ENCODE measurements at regions not wholly inside any gene's neighbourhood (a gene's known extent, or its start where the extent isn't known, plus 50 kb on each side); places are given as distances from the start of the nearest gene placed in this dataset.
"Not testable (repeated sequence)": the region's sequence is repeated elsewhere in the genome, so short reads cannot be mapped to it uniquely, and the experiment has no call there.

- no peak for ATAC-seq
- POLR2A ChIA-PET: no interaction called here
- CTCF ChIA-PET: no interaction called here
- no peaks in the 10 kb centered on the region for H3K27me3 Mint-ChIP-seq (ENCODE audit: low read depth)
- no peak overlapping the region for H3K4me3 Mint-ChIP-seq
- H3K9me3 Mint-ChIP-seq (ENCODE audit: insufficient read depth): no peaks in the 10 kb centered on the region
- H3K36me3 Mint-ChIP-seq (ENCODE audit: low read depth): no peaks in the 10 kb centered on the region
- H3K4me1 Mint-ChIP-seq (ENCODE audit: low read depth): no peaks in the 10 kb centered on the region
- no peak for DNase-seq
- no peak overlapping the region for H3K27ac Mint-ChIP-seq
Observed at GRCh38 chr2:221895366-221896121, 323.4 kb upstream of the EPHA4 start.

- no peak overlapping the region for H3K27ac Mint-ChIP-seq
- ChIA-PET POLR2A (no interaction called here), CTCF (no interaction called here)
- no peaks in the 10 kb centered on the region for H3K27me3 Mint-ChIP-seq (ENCODE audit: low read depth)
- H3K36me3 Mint-ChIP-seq (ENCODE audit: low read depth): no peaks in the 10 kb centered on the region
- H3K4me1 Mint-ChIP-seq (ENCODE audit: low read depth): no peaks in the 10 kb centered on the region
- DNase-seq: no peak
- H3K4me3 Mint-ChIP-seq: no peak overlapping the region
- H3K9me3 Mint-ChIP-seq (ENCODE audit: insufficient read depth): no peaks in the 10 kb centered on the region
- no peak for ATAC-seq
Observed at GRCh38 chr2:221893501-221893900, 321.4 kb upstream of the EPHA4 start.

- H3K4me3 Mint-ChIP-seq; CTCF ChIA-PET; ATAC-seq; POLR2A ChIA-PET; H3K27ac Mint-ChIP-seq; H3K36me3 Mint-ChIP-seq (ENCODE audit: low read depth); DNase-seq; H3K9me3 Mint-ChIP-seq (ENCODE audit: insufficient read depth); H3K27me3 Mint-ChIP-seq (ENCODE audit: low read depth); H3K4me1 Mint-ChIP-seq (ENCODE audit: low read depth): not testable (repeated sequence)
Observed at GRCh38 chr2:221892006-221892405, 319.9 kb upstream of the EPHA4 start.

- H3K36me3 Mint-ChIP-seq (ENCODE audit: low read depth): no peaks in the 10 kb centered on the region
Observed at GRCh38 chr2:221883976-221884375, 311.9 kb upstream of the EPHA4 start.

GRCh38 chr2:221876016-221876415 lies 303.9 kb upstream of the EPHA4 start:
- no peak for DNase-seq

More at GRCh38 chr2:221883976-221884375, 311.9 kb upstream of the EPHA4 start:
- Mint-ChIP-seq H3K4me1 (ENCODE audit: low read depth) (no peaks in the 10 kb centered on the region), H3K9me3 (ENCODE audit: insufficient read depth) (no peaks in the 10 kb centered on the region), H3K27me3 (ENCODE audit: low read depth) (no peaks in the 10 kb centered on the region), H3K27ac (no peak overlapping the region), H3K4me3 (no peak overlapping the region)
- ChIA-PET POLR2A (no interaction called here), CTCF (no interaction called here)
- DNase-seq: no peak
- no peak for ATAC-seq

GRCh38 chr2:221874444-221874843 lies 302.3 kb upstream of the EPHA4 start:
- DNase-seq (no peak), ATAC-seq (no peak)
- POLR2A ChIA-PET: no interaction called here
- Mint-ChIP-seq H3K27me3 (ENCODE audit: low read depth) (no peaks in the 10 kb centered on the region), H3K4me1 (ENCODE audit: low read depth) (no peaks in the 10 kb centered on the region), H3K36me3 (ENCODE audit: low read depth) (no peaks in the 10 kb centered on the region), H3K4me3 (no peak overlapping the region), H3K9me3 (ENCODE audit: insufficient read depth) (peaks cover 1% of the 10 kb centered on the region), H3K27ac (no peak overlapping the region)
- CTCF ChIA-PET: no interaction called here

More at GRCh38 chr2:221876016-221876415, 303.9 kb upstream of the EPHA4 start:
- Mint-ChIP-seq H3K27me3 (ENCODE audit: low read depth) (no peaks in the 10 kb centered on the region), H3K9me3 (ENCODE audit: insufficient read depth) (no peaks in the 10 kb centered on the region), H3K36me3 (ENCODE audit: low read depth) (no peaks in the 10 kb centered on the region), H3K27ac (no peak overlapping the region), H3K4me1 (ENCODE audit: low read depth) (no peaks in the 10 kb centered on the region), H3K4me3 (no peak overlapping the region)
- ATAC-seq: no peak
- CTCF ChIA-PET: no interaction called here
- POLR2A ChIA-PET: no interaction called here

GRCh38 chr2:221857719-221858118 lies 285.6 kb upstream of the EPHA4 start:
- no peaks in the 10 kb centered on the region for H3K36me3 Mint-ChIP-seq (ENCODE audit: low read depth)
- POLR2A ChIA-PET: no interaction called here
- no peak overlapping the region for H3K4me3 Mint-ChIP-seq

GRCh38 chr2:221853297-221853696 lies 281.2 kb upstream of the EPHA4 start:
- Mint-ChIP-seq H3K36me3 (ENCODE audit: low read depth) (no peaks in the 10 kb centered on the region), H3K4me1 (ENCODE audit: low read depth) (no peaks in the 10 kb centered on the region), H3K27ac (no peak overlapping the region), H3K4me3 (no peak overlapping the region), H3K9me3 (ENCODE audit: insufficient read depth) (no peaks in the 10 kb centered on the region), H3K27me3 (ENCODE audit: low read depth) (no peaks in the 10 kb centered on the region)
- no peak for DNase-seq
- ChIA-PET CTCF (no interaction called here), POLR2A (no interaction called here)
- ATAC-seq: no peak

More at GRCh38 chr2:221857719-221858118, 285.6 kb upstream of the EPHA4 start:
- DNase-seq: no peak
- Mint-ChIP-seq H3K9me3 (ENCODE audit: insufficient read depth) (no peaks in the 10 kb centered on the region), H3K4me1 (ENCODE audit: low read depth) (no peaks in the 10 kb centered on the region), H3K27ac (no peak overlapping the region), H3K27me3 (ENCODE audit: low read depth) (no peaks in the 10 kb centered on the region)
- no peak for ATAC-seq
- CTCF ChIA-PET: no interaction called here

GRCh38 chr2:221851531-221852045 lies 279.5 kb upstream of the EPHA4 start:
- POLR2A ChIA-PET: no interaction called here
- no peaks in the 10 kb centered on the region for H3K9me3 Mint-ChIP-seq (ENCODE audit: insufficient read depth)
- DNase-seq: no peak
- H3K4me1 Mint-ChIP-seq (ENCODE audit: low read depth): no peaks in the 10 kb centered on the region
- H3K27ac Mint-ChIP-seq: no peak overlapping the region
- no peaks in the 10 kb centered on the region for H3K27me3 Mint-ChIP-seq (ENCODE audit: low read depth)
- no peaks in the 10 kb centered on the region for H3K36me3 Mint-ChIP-seq (ENCODE audit: low read depth)
- no peak overlapping the region for H3K4me3 Mint-ChIP-seq
- CTCF ChIA-PET: no interaction called here
- no peak for ATAC-seq

- H3K9me3 Mint-ChIP-seq (ENCODE audit: insufficient read depth): no peaks in the 10 kb centered on the region
- no peak overlapping the region for H3K27ac Mint-ChIP-seq
- no peak for DNase-seq
- no peak overlapping the region for H3K4me3 Mint-ChIP-seq
- ATAC-seq: no peak
- ChIA-PET CTCF (no interaction called here), POLR2A (no interaction called here)
- no peaks in the 10 kb centered on the region for H3K4me1 Mint-ChIP-seq (ENCODE audit: low read depth)
- no peaks in the 10 kb centered on the region for H3K27me3 Mint-ChIP-seq (ENCODE audit: low read depth)
- H3K36me3 Mint-ChIP-seq (ENCODE audit: low read depth): no peaks in the 10 kb centered on the region
Observed at GRCh38 chr2:221850076-221850475, 278.0 kb upstream of the EPHA4 start.

GRCh38 chr2:221848286-221848685 lies 276.2 kb upstream of the EPHA4 start:
- ChIA-PET POLR2A (no interaction called here), CTCF (no interaction called here)
- no peak for DNase-seq
- no peaks in the 10 kb centered on the region for H3K27me3 Mint-ChIP-seq (ENCODE audit: low read depth)
- ATAC-seq: no peak
- H3K36me3 Mint-ChIP-seq (ENCODE audit: low read depth): no peaks in the 10 kb centered on the region
- H3K4me3 Mint-ChIP-seq: no peak overlapping the region
- H3K9me3 Mint-ChIP-seq (ENCODE audit: insufficient read depth): no peaks in the 10 kb centered on the region
- no peak overlapping the region for H3K27ac Mint-ChIP-seq
- no peaks in the 10 kb centered on the region for H3K4me1 Mint-ChIP-seq (ENCODE audit: low read depth)

- no peaks in the 10 kb centered on the region for H3K4me1 Mint-ChIP-seq (ENCODE audit: low read depth)
- no peak for DNase-seq
- no peaks in the 10 kb centered on the region for H3K9me3 Mint-ChIP-seq (ENCODE audit: insufficient read depth)
- CTCF ChIA-PET: no interaction called here
- no peaks in the 10 kb centered on the region for H3K27me3 Mint-ChIP-seq (ENCODE audit: low read depth)
- POLR2A ChIA-PET: no interaction called here
- no peaks in the 10 kb centered on the region for H3K36me3 Mint-ChIP-seq (ENCODE audit: low read depth)
- ATAC-seq: no peak
- no peak overlapping the region for H3K4me3 Mint-ChIP-seq
- no peak overlapping the region for H3K27ac Mint-ChIP-seq
Observed at GRCh38 chr2:221845021-221845365, 272.9 kb upstream of the EPHA4 start.

All from activated CD8-positive, alpha-beta T cell treated with anti-CD3 and anti-CD28 coated beads, Interleukin-2, amount 10 ng/mL, durations not matched to agents 7 days and 5 days (primary cell).